ENCODE measurements at regions not wholly inside any gene's neighbourhood (a gene's known extent, or its start where the extent isn't known, plus 50 kb on each side); places are given as distances from the start of the nearest gene placed in this dataset.
"Not testable (repeated sequence)": the region's sequence is repeated elsewhere in the genome, so short reads cannot be mapped to it uniquely, and the experiment has no call there.

DNA sequence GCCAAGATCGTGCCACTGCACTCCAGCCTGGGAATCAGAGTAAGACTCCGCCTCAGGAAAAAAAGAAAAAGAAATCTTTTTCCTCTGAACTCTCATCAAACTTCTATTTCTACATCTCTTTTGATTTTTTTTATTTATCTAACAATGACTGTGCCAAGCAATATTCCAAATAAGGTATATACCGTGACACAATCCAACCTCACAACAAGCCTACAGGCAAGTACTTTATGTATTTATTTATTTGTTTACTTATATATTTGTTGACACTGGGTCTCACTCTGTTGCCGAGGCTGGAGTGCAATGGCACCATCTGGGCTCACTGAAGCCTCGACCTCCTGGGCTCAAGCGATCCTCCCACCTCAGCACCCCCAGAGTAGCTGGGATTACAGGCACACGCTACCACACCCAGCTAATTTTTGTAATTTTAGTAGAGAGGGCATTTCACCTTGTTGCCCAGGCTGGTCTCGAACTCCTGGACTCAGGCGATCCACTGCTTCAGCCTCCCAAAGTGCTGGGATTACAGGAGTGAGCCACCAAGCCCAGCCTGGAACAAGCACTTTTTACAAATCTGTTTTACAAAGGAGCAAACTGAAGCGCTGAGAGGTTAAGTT is 94.9 kb upstream of the CHD2 start:
- DNase-seq = no peak
- no peak for ATAC-seq

GRCh38 chr15:92806171-92806570 is 94.0 kb upstream of the CHD2 start:
- ATAC-seq, DNase-seq: not testable (repeated sequence)

GRCh38 chr15:92806763-92807162 is 93.4 kb upstream of the CHD2 start:
- no peak for DNase-seq
- no peak for ATAC-seq

DNA sequence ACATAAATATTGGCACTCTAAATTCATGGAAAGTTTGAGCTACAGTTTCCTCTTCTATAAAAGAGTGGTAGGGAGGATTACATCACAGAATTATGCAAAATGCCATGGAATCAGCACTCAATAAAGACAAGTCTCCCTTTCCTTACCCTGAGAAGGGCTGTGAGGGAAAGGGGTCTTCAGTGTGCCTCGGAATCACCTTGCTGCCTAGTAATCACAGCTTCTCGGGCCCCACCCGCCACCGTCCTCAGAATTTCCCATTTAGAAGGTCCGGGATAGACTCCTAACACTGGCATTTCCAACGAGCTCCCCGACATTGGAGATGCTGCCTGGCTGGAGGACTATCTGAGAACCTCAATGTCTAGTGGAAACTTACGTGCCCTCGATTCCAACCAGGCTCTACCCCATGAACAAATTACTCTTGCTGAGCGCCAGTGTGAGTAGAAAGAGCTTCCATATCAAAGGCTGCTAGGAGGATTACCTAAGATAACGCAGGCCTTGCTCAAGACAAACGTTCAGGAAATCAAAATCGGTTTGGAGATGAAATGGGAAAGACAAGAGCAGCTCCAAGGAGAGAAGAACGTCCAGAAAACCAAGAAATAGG is 92.1 kb upstream of the CHD2 start:
- no peak for ATAC-seq
- no peak for DNase-seq

GRCh38 chr15:92808598-92809063 is 91.5 kb upstream of the CHD2 start:
- ATAC-seq (peak; percentile 2), DNase-seq (peak; percentile 50)

DNA sequence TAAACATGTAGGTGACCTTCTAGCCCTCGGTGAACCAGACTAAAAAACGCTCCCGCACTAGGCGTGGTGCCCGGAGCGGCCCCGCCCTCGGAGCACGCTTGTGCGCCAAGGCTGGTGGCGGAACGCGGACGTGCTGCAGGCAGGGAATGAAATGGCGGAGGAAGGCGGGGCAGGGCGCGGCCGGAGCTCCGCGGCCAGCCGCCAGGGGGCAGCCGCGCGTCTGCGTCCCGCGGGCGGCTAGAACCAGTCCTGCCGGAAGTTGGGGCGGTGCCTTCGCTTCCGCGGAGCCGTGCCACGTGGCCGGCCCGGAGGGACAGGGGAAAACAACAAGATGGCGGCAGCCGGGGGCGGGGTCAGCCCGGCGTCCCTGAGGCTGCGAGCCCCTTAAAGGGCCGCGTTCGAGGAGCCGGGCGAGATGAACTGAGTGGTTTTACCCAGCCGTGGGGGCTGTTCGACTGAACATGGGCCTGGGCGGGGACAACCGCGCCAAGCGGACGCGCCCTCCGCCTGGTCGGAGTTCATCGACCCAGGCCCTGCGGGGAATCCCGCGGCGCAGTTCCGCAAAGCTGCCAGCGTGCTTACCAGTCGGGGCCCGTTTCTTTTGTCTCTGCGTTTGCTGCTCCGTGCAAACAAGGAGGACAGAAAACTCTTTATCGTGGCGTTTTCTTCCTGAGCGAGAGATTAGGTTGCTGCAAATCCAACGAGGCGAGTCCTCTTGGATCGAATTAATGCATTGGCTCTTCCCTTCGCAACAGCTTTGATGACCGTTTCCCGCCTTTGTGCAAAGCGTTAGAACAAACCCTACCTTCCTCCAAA is 90.9 kb upstream of the CHD2 start:
- ATAC-seq (peak; percentile 87), DNase-seq (peak; percentile 99)

- DNase-seq = no peak
- ATAC-seq = no peak
Measured at GRCh38 chr15:92809880-92810361, 90.2 kb upstream of the CHD2 start.

GRCh38 chr15:92810418-92811138 is 89.5 kb upstream of the CHD2 start:
- ATAC-seq = no peak
- peak; percentile 72 for DNase-seq

GRCh38 chr15:92811148-92811913 is 88.8 kb upstream of the CHD2 start:
- ATAC-seq = no peak
- DNase-seq = no peak

DNA sequence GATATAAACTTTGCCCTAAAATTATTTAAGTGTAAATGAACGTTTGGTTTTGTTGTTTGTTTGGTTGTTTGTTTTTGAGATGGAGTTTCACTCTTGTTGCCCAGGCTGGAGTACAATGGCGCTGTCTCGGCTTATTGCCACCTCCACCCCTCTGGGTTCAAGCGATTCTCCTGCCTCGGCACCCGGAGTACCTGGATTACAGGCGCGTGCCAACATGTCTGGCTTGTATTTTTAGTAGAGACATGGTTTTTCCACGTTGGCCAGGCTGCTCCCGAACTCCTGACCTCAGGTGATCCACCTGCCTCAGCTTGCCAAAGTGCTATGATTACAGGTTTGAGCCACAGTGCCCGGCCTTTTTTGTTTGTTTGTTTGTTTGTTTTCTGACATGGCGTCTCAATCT is 87.9 kb upstream of the CHD2 start:
- ATAC-seq (no peak), DNase-seq (no peak)

- DNase-seq (no peak), ATAC-seq (no peak)
Measured at GRCh38 chr15:92813485-92813884, 86.6 kb upstream of the CHD2 start.

- no peak for ATAC-seq
- DNase-seq = no peak
Measured at GRCh38 chr15:92817339-92817886, 82.7 kb upstream of the CHD2 start.

GRCh38 chr15:92818651-92819277 is 81.4 kb upstream of the CHD2 start:
- DNase-seq (no peak), ATAC-seq (no peak)

- no peak for DNase-seq
Measured at GRCh38 chr15:92819278-92820235, 80.6 kb upstream of the CHD2 start.

DNA sequence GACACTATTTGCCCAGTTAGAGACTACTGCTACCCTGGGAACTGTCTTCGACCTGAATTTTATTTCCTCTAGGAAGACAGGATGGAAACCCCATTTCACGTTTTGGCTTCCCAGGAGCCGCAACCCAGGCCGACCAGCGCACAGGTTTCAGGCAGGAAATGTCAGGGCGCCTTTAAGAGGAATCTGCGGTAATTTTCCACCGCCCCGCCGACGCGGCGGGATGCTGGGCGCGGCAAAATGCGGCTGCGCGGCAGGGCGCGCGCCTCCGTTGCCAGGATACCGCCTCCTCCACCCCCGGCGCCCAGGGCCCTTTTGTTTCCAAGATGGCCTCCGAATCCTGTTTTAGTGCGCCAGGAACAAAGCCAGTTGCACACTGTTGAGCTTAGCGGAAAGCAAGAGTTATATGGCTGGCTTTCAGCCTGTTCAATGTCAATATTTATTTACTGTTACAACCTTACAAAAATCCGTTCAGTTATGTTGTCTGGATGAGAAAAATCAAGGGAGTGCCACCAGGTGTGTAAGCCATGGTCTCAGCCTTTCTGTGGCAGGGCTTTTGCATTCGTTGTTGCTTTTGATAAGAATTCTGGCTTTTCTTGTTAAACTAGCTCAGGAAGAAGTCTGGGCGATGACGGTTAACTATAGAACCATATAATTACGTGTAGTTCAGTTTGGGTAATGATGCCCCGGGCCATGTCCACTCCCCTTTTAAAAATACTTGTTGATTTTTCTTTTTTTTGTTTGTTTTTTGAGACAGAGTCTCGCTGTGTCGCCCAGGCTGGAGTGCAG is 79.7 kb upstream of the CHD2 start:
- peak; percentile 89 for DNase-seq
- peak; percentile 60 for ATAC-seq

More at GRCh38 chr15:92819278-92820235, 80.6 kb upstream of the CHD2 start:
- no peak for ATAC-seq

GRCh38 chr15:92821491-92822116 is 78.5 kb upstream of the CHD2 start:
- ATAC-seq (peak; percentile 82), DNase-seq (no peak)

DNA sequence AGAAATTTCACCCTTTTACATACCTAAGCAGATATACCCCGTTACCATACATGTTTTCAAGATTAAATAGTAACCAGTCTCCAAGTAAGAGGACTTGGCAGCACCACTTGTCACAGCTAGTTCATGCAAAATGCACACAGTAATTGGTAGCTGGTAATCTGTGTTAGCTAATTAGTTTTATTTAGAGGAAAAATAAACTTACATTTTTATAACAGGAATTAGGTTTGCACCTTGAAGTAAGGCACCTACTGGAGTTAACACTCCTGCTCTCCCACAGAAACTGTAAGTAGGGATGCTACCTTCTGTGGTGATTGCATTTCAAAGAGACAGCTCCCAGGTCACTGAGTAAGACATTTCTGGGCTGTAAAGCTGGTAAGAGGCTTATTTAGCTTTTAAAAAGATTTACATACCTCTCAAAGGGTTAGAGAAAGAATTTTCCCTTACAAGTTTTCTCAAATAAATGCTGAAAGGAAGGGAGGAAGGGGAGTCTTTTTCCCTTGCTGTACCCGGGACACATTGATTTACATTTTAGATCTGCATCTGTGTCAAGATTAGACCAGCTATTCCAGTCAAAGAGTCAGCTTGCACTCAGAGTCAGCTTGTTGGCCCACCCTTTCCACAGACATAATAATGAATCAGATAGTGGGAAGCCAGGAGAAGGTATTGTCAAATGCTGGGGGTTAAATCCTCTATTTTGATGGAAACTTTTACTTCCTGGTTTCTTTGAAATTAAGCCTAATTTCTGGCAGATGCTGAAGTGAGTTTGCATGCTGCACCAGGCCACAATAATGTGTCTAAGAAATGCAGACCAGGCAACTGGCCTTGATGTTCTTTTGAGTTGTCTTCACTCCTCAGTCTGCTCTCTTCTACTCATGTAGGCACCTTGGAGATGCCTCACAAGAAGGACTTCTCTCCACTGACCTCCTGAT is 77.6 kb upstream of the CHD2 start:
- ATAC-seq = no peak
- DNase-seq = no peak
